ENCODE measurements at regions not wholly inside any gene's neighbourhood (a gene's known extent, or its start where the extent isn't known, plus 50 kb on each side); places are given as distances from the start of the nearest gene placed in this dataset.

DNA sequence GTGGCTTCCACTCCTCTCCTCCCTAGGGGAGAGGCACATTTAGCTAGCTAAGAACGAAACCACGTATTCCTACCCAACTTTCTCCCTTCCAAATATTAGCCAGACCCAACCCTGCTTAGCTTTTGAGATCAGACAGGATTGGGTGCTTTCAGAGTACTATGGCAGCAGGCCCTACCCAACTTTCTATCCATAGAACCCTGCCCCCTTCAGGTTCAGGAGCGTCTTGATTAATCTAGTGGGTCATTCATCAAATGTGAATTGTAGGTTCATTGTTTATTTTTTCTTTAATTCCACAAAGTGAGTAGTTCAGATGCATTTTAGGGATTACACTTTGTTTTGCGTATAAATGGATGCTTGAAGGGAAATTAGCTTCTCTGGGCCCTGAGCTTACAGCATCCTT is 188.3 kb downstream of the MIB1 start:
- TF ChIP-seq, protein P1, sequence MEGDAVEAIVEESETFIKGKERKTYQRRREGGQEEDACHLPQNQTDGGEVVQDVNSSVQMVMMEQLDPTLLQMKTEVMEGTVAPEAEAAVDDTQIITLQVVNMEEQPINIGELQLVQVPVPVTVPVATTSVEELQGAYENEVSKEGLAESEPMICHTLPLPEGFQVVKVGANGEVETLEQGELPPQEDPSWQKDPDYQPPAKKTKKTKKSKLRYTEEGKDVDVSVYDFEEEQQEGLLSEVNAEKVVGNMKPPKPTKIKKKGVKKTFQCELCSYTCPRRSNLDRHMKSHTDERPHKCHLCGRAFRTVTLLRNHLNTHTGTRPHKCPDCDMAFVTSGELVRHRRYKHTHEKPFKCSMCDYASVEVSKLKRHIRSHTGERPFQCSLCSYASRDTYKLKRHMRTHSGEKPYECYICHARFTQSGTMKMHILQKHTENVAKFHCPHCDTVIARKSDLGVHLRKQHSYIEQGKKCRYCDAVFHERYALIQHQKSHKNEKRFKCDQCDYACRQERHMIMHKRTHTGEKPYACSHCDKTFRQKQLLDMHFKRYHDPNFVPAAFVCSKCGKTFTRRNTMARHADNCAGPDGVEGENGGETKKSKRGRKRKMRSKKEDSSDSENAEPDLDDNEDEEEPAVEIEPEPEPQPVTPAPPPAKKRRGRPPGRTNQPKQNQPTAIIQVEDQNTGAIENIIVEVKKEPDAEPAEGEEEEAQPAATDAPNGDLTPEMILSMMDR (conservative IDR thresholded peaks at IDR 0.05; ENCODE audit: low read length), result no peak
- TF ChIP-seq EZH2phosphoT487 (IDR thresholded peaks at IDR 0.05; ENCODE audit: borderline replicate concordance), result no peak
